ENCODE measurements at regions not wholly inside any gene's neighbourhood (a gene's known extent, or its start where the extent isn't known, plus 50 kb on each side); places are given as distances from the start of the nearest gene placed in this dataset.

- Histone ChIP-seq H3K4me1 (no peaks in the 10 kb centered on the region), H3K4me3 (no peak overlapping the region), H3K27me3 (no peaks in the 10 kb centered on the region), H3K27ac (replicated peaks in 1 of 4) (no peak overlapping the region), H3K36me3 (no peaks in the 10 kb centered on the region), H3K9me3 (no peaks in the 10 kb centered on the region)
- DNase-seq (ENCODE audit: extremely low spot score): no peak
- intact Hi-C loops (cut with DNase I): loop anchor here (5.0 to 10.0 kb wide), 2 partner anchors 652 to 764 kb away; no protein-coding TSS in a partner anchor
- no peak for TF ChIP-seq POLR2A (IDR thresholded peaks at IDR 0.05; ENCODE audit: low read depth)
- peak in 2 of 3 experiments; percentile 70 to 83 for TF ChIP-seq CTCF (IDR thresholded peaks at IDR 0.05)
- 19% methylated on average over 9 of the region's 9 CpGs for WGBS
Measured at GRCh38 chr3:87350367-87351199, 74.2 kb upstream of the POU1F1 start.

- no peaks in the 10 kb centered on the region for H3K4me1 ChIP-seq
- TF ChIP-seq POLR2AphosphoS5 (IDR thresholded peaks at IDR 0.05) (no peak), POLR2A (IDR thresholded peaks at IDR 0.05; ENCODE audit: low read depth) (no peak), CTCF (IDR thresholded peaks at IDR 0.05) (no peak), EP300 (IDR thresholded peaks at IDR 0.05) (no peak)
- no peaks in the 10 kb centered on the region for H3K36me3 ChIP-seq
- H3K27ac ChIP-seq (replicated peaks in 1 of 4): no peak overlapping the region
- no peak for DNase-seq (ENCODE audit: extremely low spot score)
- 89% methylated on average over 2 of the region's 2 CpGs for WGBS
- H3K27me3 ChIP-seq: no peaks in the 10 kb centered on the region
- no peaks in the 10 kb centered on the region for H3K9me3 ChIP-seq
- no peak overlapping the region for H3K4me3 ChIP-seq
- intact Hi-C loops (cut with DNase I): loop anchor here (5.0 to 10.0 kb wide), 2 partner anchors 652 to 765 kb away; no protein-coding TSS in a partner anchor
Measured at GRCh38 chr3:87349833-87350232, 73.4 kb upstream of the POU1F1 start.

GRCh38 chr3:87336761-87337160, 60.4 kb upstream of the POU1F1 start:
- Histone ChIP-seq H3K9me3 (peaks cover 0 to under 1% (median 0%) of the 10 kb centered on the region in 4 donors), H3K4me1 (no peaks in the 10 kb centered on the region), H3K27ac (replicated peaks in 1 of 4) (no peak overlapping the region), H3K36me3 (no peaks in the 10 kb centered on the region), H3K27me3 (no peaks in the 10 kb centered on the region), H3K4me3 (no peak overlapping the region)
- intact Hi-C loops (cut with DNase I): no loop called here
- no peak for DNase-seq (ENCODE audit: extremely low spot score)
- TF ChIP-seq POLR2A (IDR thresholded peaks at IDR 0.05; ENCODE audit: low read depth) (no peak), EP300 (IDR thresholded peaks at IDR 0.05) (no peak), CTCF (IDR thresholded peaks at IDR 0.05) (no peak), POLR2AphosphoS5 (IDR thresholded peaks at IDR 0.05) (no peak)

GRCh38 chr3:87335931-87336330, 59.5 kb upstream of the POU1F1 start:
- TF ChIP-seq CTCF (IDR thresholded peaks at IDR 0.05): no peak
- no peak for TF ChIP-seq POLR2AphosphoS5 (IDR thresholded peaks at IDR 0.05)
- TF ChIP-seq EP300 (IDR thresholded peaks at IDR 0.05): no peak
- no peak for TF ChIP-seq POLR2A (IDR thresholded peaks at IDR 0.05; ENCODE audit: low read depth)
- no peak for DNase-seq (ENCODE audit: extremely low spot score)
- intact Hi-C loops (cut with DNase I): no loop called here
- no peaks in the 10 kb centered on the region for H3K36me3 ChIP-seq
- no peak overlapping the region for H3K27ac ChIP-seq (replicated peaks in 1 of 4)
- 58% methylated on average over 1 of the region's 1 CpG for WGBS
- no peak overlapping the region for H3K4me3 ChIP-seq
- no peaks in the 10 kb centered on the region for H3K27me3 ChIP-seq
- H3K4me1 ChIP-seq: no peaks in the 10 kb centered on the region
- no peaks in the 10 kb centered on the region for H3K9me3 ChIP-seq
